Muscle layer of colon (tissue), 2 donors: ENCODE measurements at regions not wholly inside any gene's neighbourhood (a gene's known extent, or its start where the extent isn't known, plus 50 kb on each side); places are given as distances from the start of the nearest gene placed in this dataset.

Experiments
- H3K27ac ChIP-seq: one replicate; pipeline ENCODE4 v1.7.0; 2013; ENCODE audit warnings: low read depth, mild to moderate bottlenecking, low read length, moderate library complexity
- H3K27me3 ChIP-seq, 2 donors: one replicate each; pipeline ENCODE4 v1.7.0; 2013; ENCODE audit warnings: low read length in 2 of 2, mild to moderate bottlenecking in 2 of 2; ENCODE audit not compliant: insufficient read depth in 2 of 2, control insufficient read depth in 1 of 2
- H3K36me3 ChIP-seq: one replicate; pipeline ENCODE4 v1.7.0; 2013; ENCODE audit warnings: mild to moderate bottlenecking, low read length; ENCODE audit not compliant: insufficient read depth
- H3K4me1 ChIP-seq: one replicate; pipeline ENCODE4 v1.7.0; 2013; ENCODE audit warnings: mild to moderate bottlenecking, low read length; ENCODE audit not compliant: insufficient read depth
- H3K4me3 ChIP-seq, 2 donors: one replicate each; pipeline ENCODE4 v1.7.0; 2013; ENCODE audit warnings: low read length in 2 of 2, low read depth in 1 of 2, mild to moderate bottlenecking in 1 of 2, moderate library complexity in 1 of 2
- H3K9ac ChIP-seq: one replicate; pipeline ENCODE4 v1.7.0; 2013; ENCODE audit warnings: low read length
- H3K9me3 ChIP-seq: one replicate; pipeline ENCODE4 v1.7.0; 2013; ENCODE audit warnings: mild to moderate bottlenecking, low read length
- donor health status: abdominal sarcoma.
- donor health status: Adenocarcinoma of cecum.

- no peaks in the 10 kb centered on the region for H3K9me3 ChIP-seq
- no peak overlapping the region for H3K4me3 ChIP-seq
- H3K36me3 ChIP-seq: no peaks in the 10 kb centered on the region
- H3K4me1 ChIP-seq: no peaks in the 10 kb centered on the region
- no peak overlapping the region for H3K9ac ChIP-seq
- H3K27ac ChIP-seq: no peak overlapping the region
- H3K27me3 ChIP-seq: no peaks in the 10 kb centered on the region
Observed at GRCh38 chr12:115362339-115362976, 678.5 kb upstream of the TBX3 start.

GRCh38 chr12:115357681-115358080 is 673.7 kb upstream of the TBX3 start:
- H3K9ac ChIP-seq: no peak overlapping the region
- peaks cover 8% of the 10 kb centered on the region for H3K4me1 ChIP-seq
- H3K36me3 ChIP-seq: no peaks in the 10 kb centered on the region
- H3K27ac ChIP-seq: no peak overlapping the region
- H3K9me3 ChIP-seq: no peaks in the 10 kb centered on the region
- H3K4me3 ChIP-seq: no peak overlapping the region
- H3K27me3 ChIP-seq: no peaks in the 10 kb centered on the region

GRCh38 chr12:115355301-115355700 is 671.3 kb upstream of the TBX3 start:
- H3K27me3 ChIP-seq: no peaks in the 10 kb centered on the region
- H3K9ac ChIP-seq: no peak overlapping the region
- no peak overlapping the region for H3K27ac ChIP-seq
- no peaks in the 10 kb centered on the region for H3K9me3 ChIP-seq
- H3K4me1 ChIP-seq: peaks cover 8% of the 10 kb centered on the region
- no peak overlapping the region for H3K4me3 ChIP-seq
- no peaks in the 10 kb centered on the region for H3K36me3 ChIP-seq

GRCh38 chr12:115354007-115354890 is 670.3 kb upstream of the TBX3 start:
- Histone ChIP-seq H3K27ac (peak overlapping the region; percentile 16), H3K9me3 (no peaks in the 10 kb centered on the region)

GRCh38 chr12:115353467-115353866 is 669.5 kb upstream of the TBX3 start:
- no peak overlapping the region for H3K4me3 ChIP-seq
- no peak overlapping the region for H3K27ac ChIP-seq
- H3K4me1 ChIP-seq: peaks cover 8% of the 10 kb centered on the region
- no peaks in the 10 kb centered on the region for H3K36me3 ChIP-seq
- H3K27me3 ChIP-seq: no peaks in the 10 kb centered on the region
- H3K9me3 ChIP-seq: no peaks in the 10 kb centered on the region
- H3K9ac ChIP-seq: no peak overlapping the region

More at GRCh38 chr12:115354007-115354890, 670.3 kb upstream of the TBX3 start:
- no peaks in the 10 kb centered on the region for H3K27me3 ChIP-seq
- peak overlapping the region in 1 of 2 donors; percentile 60 for H3K4me3 ChIP-seq
- no peaks in the 10 kb centered on the region for H3K36me3 ChIP-seq
- peaks cover 8% of the 10 kb centered on the region for H3K4me1 ChIP-seq
- no peak overlapping the region for H3K9ac ChIP-seq

- Histone ChIP-seq H3K27me3 (no peaks in the 10 kb centered on the region), H3K9me3 (no peaks in the 10 kb centered on the region), H3K4me1 (peaks cover 8% of the 10 kb centered on the region), H3K4me3 (no peak overlapping the region), H3K27ac (no peak overlapping the region), H3K9ac (no peak overlapping the region), H3K36me3 (no peaks in the 10 kb centered on the region)
Observed at GRCh38 chr12:115351514-115352077, 667.6 kb upstream of the TBX3 start.

GRCh38 chr12:115349711-115350110 is 665.7 kb upstream of the TBX3 start:
- no peak overlapping the region for H3K4me3 ChIP-seq
- H3K9ac ChIP-seq: no peak overlapping the region
- no peaks in the 10 kb centered on the region for H3K9me3 ChIP-seq
- H3K27ac ChIP-seq: no peak overlapping the region
- peaks cover 7% of the 10 kb centered on the region for H3K4me1 ChIP-seq
- no peaks in the 10 kb centered on the region for H3K27me3 ChIP-seq
- H3K36me3 ChIP-seq: no peaks in the 10 kb centered on the region

GRCh38 chr12:115348301-115348700 is 664.3 kb upstream of the TBX3 start:
- no peaks in the 10 kb centered on the region for H3K27me3 ChIP-seq
- H3K4me3 ChIP-seq: no peak overlapping the region
- no peak overlapping the region for H3K9ac ChIP-seq
- H3K27ac ChIP-seq: no peak overlapping the region
- H3K4me1 ChIP-seq: no peaks in the 10 kb centered on the region
- H3K36me3 ChIP-seq: no peaks in the 10 kb centered on the region
- no peaks in the 10 kb centered on the region for H3K9me3 ChIP-seq

GRCh38 chr12:115343601-115344000 is 659.6 kb upstream of the TBX3 start:
- H3K36me3 ChIP-seq: no peaks in the 10 kb centered on the region

GRCh38 chr12:115343008-115343407 is 659.0 kb upstream of the TBX3 start:
- Histone ChIP-seq H3K4me1 (no peaks in the 10 kb centered on the region), H3K27me3 (no peaks in the 10 kb centered on the region)

More at GRCh38 chr12:115343601-115344000, 659.6 kb upstream of the TBX3 start:
- H3K4me3 ChIP-seq: no peak overlapping the region
- H3K27ac ChIP-seq: no peak overlapping the region
- H3K9me3 ChIP-seq: no peaks in the 10 kb centered on the region
- H3K4me1 ChIP-seq: no peaks in the 10 kb centered on the region
- no peak overlapping the region for H3K9ac ChIP-seq
- no peaks in the 10 kb centered on the region for H3K27me3 ChIP-seq

GRCh38 chr12:115341442-115341841 is 657.5 kb upstream of the TBX3 start:
- Histone ChIP-seq H3K27me3 (no peaks in the 10 kb centered on the region), H3K9me3 (no peaks in the 10 kb centered on the region), H3K4me3 (no peak overlapping the region), H3K36me3 (no peaks in the 10 kb centered on the region), H3K27ac (no peak overlapping the region), H3K9ac (no peak overlapping the region), H3K4me1 (no peaks in the 10 kb centered on the region)

More at GRCh38 chr12:115343008-115343407, 659.0 kb upstream of the TBX3 start:
- H3K9ac ChIP-seq: no peak overlapping the region
- H3K9me3 ChIP-seq: no peaks in the 10 kb centered on the region
- no peak overlapping the region for H3K27ac ChIP-seq
- H3K4me3 ChIP-seq: no peak overlapping the region
- H3K36me3 ChIP-seq: no peaks in the 10 kb centered on the region
